AG09319 (cell line): ENCODE measurements at regions not wholly inside any gene's neighbourhood (a gene's known extent, or its start where the extent isn't known, plus 50 kb on each side); places are given as distances from the start of the nearest gene placed in this dataset.
"Not testable (repeated sequence)": the region's sequence is repeated elsewhere in the genome, so short reads cannot be mapped to it uniquely, and the experiment has no call there.

Experiments used
- DNase-seq: peaks from one replicate; pipeline ENCODE4 v3.0.0-alpha.2; 2010; ENCODE audit warnings: low read depth; ENCODE audit errors: extremely low read depth
- TF ChIP-seq, protein P1 (sequence below): IDR thresholded peaks from 2 replicates; pipeline ENCODE4 v1.5.1; 2011; ENCODE audit warnings: low read depth, mild to moderate bottlenecking, inconsistent platforms, low read length, moderate library complexity

GRCh38 chr22:23453277-23453676, 126.8 kb downstream of the IGLL1 start:
- no peak for DNase-seq
- TF ChIP-seq, protein P1, sequence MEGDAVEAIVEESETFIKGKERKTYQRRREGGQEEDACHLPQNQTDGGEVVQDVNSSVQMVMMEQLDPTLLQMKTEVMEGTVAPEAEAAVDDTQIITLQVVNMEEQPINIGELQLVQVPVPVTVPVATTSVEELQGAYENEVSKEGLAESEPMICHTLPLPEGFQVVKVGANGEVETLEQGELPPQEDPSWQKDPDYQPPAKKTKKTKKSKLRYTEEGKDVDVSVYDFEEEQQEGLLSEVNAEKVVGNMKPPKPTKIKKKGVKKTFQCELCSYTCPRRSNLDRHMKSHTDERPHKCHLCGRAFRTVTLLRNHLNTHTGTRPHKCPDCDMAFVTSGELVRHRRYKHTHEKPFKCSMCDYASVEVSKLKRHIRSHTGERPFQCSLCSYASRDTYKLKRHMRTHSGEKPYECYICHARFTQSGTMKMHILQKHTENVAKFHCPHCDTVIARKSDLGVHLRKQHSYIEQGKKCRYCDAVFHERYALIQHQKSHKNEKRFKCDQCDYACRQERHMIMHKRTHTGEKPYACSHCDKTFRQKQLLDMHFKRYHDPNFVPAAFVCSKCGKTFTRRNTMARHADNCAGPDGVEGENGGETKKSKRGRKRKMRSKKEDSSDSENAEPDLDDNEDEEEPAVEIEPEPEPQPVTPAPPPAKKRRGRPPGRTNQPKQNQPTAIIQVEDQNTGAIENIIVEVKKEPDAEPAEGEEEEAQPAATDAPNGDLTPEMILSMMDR, result no peak

GRCh38 chr22:23452231-23453010, 127.7 kb downstream of the IGLL1 start:
- no peak for DNase-seq
- TF ChIP-seq, protein P1, result no peak

DNA sequence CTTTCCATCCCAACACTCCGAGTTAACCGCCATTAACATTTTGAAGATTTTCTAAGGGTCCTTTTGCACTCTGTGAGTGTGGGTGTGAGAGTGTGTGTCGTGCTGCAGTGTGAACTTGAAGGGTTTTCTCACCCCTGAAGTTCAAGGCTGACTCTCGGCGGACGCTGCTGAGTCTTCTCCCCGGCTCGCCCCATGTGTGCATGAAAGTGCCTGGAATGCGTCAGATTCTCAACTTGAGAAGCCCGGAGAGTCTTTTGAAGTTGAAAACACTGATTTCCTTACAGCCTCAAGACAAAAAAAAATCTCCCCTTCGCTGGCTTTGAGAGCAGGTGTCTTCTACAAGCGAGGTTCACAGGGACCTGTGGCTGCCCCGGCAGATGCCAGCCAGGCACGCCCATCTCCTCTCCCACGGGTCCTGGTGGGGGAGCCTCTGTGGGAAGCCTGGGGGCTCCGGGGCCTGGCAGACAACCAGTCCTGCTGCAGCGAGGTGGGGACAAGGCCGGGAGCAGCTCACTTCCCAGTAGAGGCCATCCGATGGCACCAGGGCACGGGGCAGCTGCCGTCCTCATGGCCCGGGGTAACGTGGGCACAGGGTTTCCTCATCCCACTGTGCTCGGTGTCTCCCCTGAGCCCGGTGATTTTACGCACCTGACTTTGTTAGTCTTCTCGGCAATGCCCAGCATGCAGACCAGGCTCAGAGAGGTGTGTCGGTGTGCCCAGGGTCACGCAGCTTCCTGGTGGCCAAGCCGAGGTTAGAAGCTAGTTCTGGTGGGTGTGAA, 128.4 kb downstream of the IGLL1 start:
- DNase-seq, result not testable (repeated sequence)

- DNase-seq, result not testable (repeated sequence)
Observed at GRCh38 chr22:23450821-23451220, 129.3 kb downstream of the IGLL1 start.

DNA sequence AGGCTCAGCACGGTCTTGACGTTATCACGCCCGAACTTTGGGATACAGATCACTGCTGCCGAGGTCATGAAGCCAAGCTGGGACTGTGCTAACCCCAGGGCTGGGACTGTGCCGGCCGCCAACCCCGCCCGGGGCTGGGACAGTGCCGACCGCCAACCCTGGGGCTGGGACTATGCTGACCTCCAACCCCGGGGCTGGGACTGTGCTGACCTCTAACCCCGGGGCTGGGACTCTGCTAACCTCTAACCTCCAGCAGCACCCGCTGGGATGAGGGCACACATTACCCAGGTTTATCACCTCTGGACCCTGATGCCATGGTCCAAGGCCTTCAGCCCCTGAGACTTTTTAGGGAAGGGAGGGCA, 129.7 kb downstream of the IGLL1 start:
- TF ChIP-seq, protein P1, result no peak
- DNase-seq, result no peak

GRCh38 chr22:23449748-23450433, 130.2 kb downstream of the IGLL1 start:
- DNase-seq, result not testable (repeated sequence)

DNA sequence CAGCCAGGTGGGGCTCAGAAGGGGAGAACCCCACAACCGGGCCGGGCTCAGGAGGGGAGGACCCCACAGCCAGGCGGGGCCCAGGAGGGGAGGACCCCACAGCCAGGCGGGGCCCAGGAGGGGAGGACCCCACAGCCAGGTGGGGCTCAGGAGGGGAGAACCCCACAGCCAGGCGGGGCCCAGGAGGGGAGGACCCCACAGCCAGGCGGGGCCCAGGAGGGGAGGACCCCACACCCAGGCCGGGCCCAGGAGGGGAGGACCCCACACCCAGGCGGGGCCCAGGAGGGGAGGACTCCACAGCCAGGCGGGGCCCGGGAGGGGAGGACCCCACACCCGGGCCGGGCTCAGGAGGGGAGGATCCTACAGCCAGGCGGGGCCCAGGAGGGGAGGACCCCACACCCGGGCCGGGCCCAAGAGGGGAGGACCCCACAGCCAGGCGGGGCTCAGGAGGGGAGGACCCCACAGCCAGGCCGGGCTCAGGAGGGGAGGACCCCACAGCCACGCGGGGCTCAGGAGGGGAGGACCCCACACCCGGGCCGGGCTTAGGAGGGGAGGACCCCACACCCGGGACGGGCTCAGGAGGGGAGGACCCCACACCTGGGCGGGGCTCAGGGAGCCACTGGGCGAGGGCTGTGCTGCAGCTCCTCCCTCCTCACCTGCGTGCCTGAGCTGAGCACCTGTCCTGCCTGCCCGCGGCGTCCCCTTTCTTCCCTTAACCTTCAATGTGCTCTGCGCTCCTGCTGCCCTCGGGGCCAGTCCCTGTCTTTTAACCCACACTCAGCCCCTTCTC, 131.4 kb downstream of the IGLL1 start:
- not testable (repeated sequence) for DNase-seq

DNA sequence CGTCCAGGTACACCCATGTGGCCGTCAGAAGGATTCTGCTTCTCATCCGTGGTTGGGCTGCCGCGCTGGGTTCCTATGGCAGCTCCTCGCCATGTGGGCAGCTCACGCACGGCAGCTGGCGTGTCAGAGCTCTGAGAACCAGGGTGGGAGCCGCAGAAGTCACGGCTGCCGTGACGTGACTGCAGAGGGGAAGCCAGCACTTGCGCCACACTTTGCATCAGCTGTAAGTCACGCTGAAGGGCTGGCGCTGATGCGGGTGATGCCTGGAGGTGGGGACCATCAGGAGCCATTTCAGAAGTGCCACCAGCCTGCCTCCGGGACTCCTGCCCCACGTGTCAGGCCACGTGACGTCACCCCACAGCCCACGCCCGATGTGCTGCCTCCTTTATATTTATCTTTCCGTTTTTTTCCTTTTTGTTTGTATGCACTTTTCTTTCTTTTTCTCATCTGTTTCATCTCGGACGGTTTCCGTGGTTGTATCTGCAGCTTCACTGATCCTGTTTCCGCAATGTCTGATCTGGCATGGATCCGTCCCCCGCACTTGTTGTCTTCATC, 133.2 kb downstream of the IGLL1 start:
- no peak for DNase-seq
- TF ChIP-seq, protein P1, result no peak

- DNase-seq, result not testable (repeated sequence)
Observed at GRCh38 chr22:23446194-23446593, 133.9 kb downstream of the IGLL1 start.

DNA sequence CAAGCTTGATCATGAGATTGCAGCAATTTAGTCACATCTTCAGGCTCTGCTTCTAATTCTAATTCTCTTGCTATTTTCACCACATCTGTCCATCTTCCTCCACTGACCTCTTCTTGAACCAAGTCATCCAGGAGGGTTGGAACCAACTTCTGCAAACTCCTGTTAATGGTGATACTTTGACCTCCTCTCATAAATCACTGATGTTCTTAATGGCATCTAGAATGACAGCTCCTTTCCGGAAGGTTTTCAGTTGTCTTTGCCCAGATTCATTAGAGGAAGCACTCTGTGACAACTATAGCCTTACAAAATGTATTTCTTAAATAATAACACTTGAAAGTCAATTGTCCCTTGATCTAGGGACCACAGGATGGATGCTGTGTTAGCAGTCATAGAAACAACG, 136.2 kb downstream of the IGLL1 start:
- not testable (repeated sequence) for DNase-seq

GRCh38 chr22:23439581-23439980, 140.5 kb downstream of the IGLL1 start:
- not testable (repeated sequence) for DNase-seq
